ENCODE measurements at regions not wholly inside any gene's neighbourhood (a gene's known extent, or its start where the extent isn't known, plus 50 kb on each side); places are given as distances from the start of the nearest gene placed in this dataset.

GRCh38 chr7:25858200-25858524 lies 293.8 kb upstream of the NFE2L3 start:
- no peak overlapping the region for H3K27ac ChIP-seq
- no peaks in the 10 kb centered on the region for H3K36me3 ChIP-seq
- TF ChIP-seq CTCF (IDR thresholded peaks at IDR 0.05) = no peak
- H3K27me3 ChIP-seq = peaks cover 100% of the 10 kb centered on the region
- peaks cover 58% of the 10 kb centered on the region for H3K9me3 ChIP-seq
- no peak overlapping the region for H3K4me3 ChIP-seq (ENCODE audit: low read depth in 1 of 2, low read length in 1 of 2)
- H3K4me1 ChIP-seq (ENCODE audit: control insufficient read depth in 1 of 2, insufficient read depth in 1 of 2, low read depth in 1 of 2, low read length in 1 of 2) = peaks cover 39 to 43% of the 10 kb centered on the region in 2 experiments

- Histone ChIP-seq H3K4me1 (ENCODE audit: control insufficient read depth in 1 of 2, insufficient read depth in 1 of 2, low read depth in 1 of 2, low read length in 1 of 2) (peaks cover 42 to 43% of the 10 kb centered on the region in 2 experiments), H3K27me3 (peaks cover 100% of the 10 kb centered on the region), H3K4me3 (ENCODE audit: low read depth in 1 of 2, low read length in 1 of 2) (no peak overlapping the region)
Measured at GRCh38 chr7:25858525-25859411, 293.2 kb upstream of the NFE2L3 start.

DNA sequence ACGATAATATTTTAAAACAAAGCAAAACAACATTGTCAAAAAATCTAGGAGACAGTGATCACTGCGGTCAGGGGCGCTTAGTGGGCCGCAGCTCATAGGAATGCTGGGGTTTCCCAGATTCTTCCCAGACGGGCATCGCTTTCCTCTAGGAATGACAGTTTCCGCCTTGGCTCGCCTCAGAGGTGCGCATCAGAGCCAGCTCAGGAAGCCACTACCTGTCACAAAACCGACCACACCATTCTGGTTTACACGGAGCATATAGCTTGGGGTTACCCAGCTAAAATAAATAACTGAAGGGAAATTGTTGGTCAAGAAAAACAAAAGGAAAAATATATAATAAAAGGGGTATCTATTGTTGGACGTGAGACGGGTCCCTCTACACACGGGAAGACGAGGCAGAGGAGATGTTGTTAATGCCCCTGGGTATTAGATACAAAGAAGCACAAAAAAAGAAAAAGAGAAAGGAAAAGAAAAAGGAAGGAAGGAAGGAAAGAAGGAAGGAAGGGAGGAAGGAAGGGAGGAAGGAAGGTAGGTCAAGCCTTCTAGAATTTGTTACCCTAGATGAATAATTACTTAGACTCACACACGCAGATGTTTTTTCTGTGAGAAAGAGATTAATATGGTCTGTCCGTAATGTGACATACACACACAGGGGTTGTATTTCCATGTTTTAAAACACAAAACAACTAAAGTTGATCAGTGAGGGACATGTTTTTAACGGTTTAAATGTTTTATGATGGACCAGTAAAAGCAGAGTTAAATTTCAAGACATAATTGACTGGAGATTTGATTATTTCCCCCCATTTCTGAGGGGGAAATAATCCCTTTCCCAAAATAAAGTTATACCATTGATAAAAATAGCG lies 292.4 kb upstream of the NFE2L3 start:
- no peak overlapping the region for H3K4me3 ChIP-seq (ENCODE audit: low read depth in 1 of 2, low read length in 1 of 2)
- H3K4me1 ChIP-seq (ENCODE audit: control insufficient read depth in 1 of 2, insufficient read depth in 1 of 2, low read depth in 1 of 2, low read length in 1 of 2) = peaks cover 42 to 43% of the 10 kb centered on the region in 2 experiments
- peaks cover 100% of the 10 kb centered on the region for H3K27me3 ChIP-seq
- H3K9me3 ChIP-seq = peaks cover 64% of the 10 kb centered on the region
- no peak overlapping the region for H3K27ac ChIP-seq
- TF ChIP-seq CTCF (IDR thresholded peaks at IDR 0.05) = no peak
- H3K36me3 ChIP-seq = no peaks in the 10 kb centered on the region

More at GRCh38 chr7:25858525-25859411, 293.2 kb upstream of the NFE2L3 start:
- TF ChIP-seq CTCF (IDR thresholded peaks at IDR 0.05) = no peak
- Histone ChIP-seq H3K27ac (no peak overlapping the region), H3K9me3 (peaks cover 64% of the 10 kb centered on the region), H3K36me3 (no peaks in the 10 kb centered on the region)

- peaks cover 42 to 43% of the 10 kb centered on the region in 2 experiments for H3K4me1 ChIP-seq (ENCODE audit: control insufficient read depth in 1 of 2, insufficient read depth in 1 of 2, low read depth in 1 of 2, low read length in 1 of 2)
- H3K4me3 ChIP-seq (ENCODE audit: low read depth in 1 of 2, low read length in 1 of 2) = no peak overlapping the region
- H3K27me3 ChIP-seq = peaks cover 100% of the 10 kb centered on the region
- H3K9me3 ChIP-seq = peaks cover 58% of the 10 kb centered on the region
- H3K27ac ChIP-seq = no peak overlapping the region
- H3K36me3 ChIP-seq = no peaks in the 10 kb centered on the region
- no peak for TF ChIP-seq CTCF (IDR thresholded peaks at IDR 0.05)
Measured at GRCh38 chr7:25860275-25861163, 291.5 kb upstream of the NFE2L3 start.

- H3K9me3 ChIP-seq = peaks cover 58% of the 10 kb centered on the region
- H3K36me3 ChIP-seq = no peaks in the 10 kb centered on the region
- H3K4me1 ChIP-seq (ENCODE audit: control insufficient read depth in 1 of 2, insufficient read depth in 1 of 2, low read depth in 1 of 2, low read length in 1 of 2) = peaks cover 40 to 42% of the 10 kb centered on the region in 2 experiments
- no peak for TF ChIP-seq CTCF (IDR thresholded peaks at IDR 0.05)
- no peak overlapping the region for H3K27ac ChIP-seq
- H3K27me3 ChIP-seq = peaks cover 100% of the 10 kb centered on the region
- no peak overlapping the region for H3K4me3 ChIP-seq (ENCODE audit: low read depth in 1 of 2, low read length in 1 of 2)
Measured at GRCh38 chr7:25861164-25861496, 290.9 kb upstream of the NFE2L3 start.

All from neutrophil (primary cell).